ENCODE measurements at regions not wholly inside any gene's neighbourhood (a gene's known extent, or its start where the extent isn't known, plus 50 kb on each side); places are given as distances from the start of the nearest gene placed in this dataset.

DNA sequence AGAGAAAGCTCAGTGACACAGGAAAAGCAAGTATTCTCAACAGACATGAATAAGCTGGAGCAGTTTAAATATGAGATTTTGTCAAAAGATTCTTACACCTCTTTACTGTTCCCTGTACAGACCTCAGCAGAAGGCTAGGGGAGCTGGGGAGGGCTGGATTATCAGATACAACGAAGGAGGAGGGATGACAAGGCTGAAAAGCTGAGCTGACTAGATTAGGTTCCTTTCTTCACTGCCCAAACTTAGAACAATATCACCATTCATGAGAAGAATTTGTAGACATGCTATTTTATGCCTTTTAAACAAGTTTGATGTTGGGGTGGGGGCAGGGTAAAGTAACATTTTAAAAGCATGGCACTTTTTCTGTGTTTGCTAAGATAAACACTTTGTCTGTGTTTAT, 611.1 kb downstream of the AACS start:
- in situ Hi-C loops (cut with MboI; ENCODE audit: low sequenced_read_pairs, unreplicated experiment): no loop called here
- DNase-seq (ENCODE audit: low spot score): no peak
- TF ChIP-seq, protein P1, sequence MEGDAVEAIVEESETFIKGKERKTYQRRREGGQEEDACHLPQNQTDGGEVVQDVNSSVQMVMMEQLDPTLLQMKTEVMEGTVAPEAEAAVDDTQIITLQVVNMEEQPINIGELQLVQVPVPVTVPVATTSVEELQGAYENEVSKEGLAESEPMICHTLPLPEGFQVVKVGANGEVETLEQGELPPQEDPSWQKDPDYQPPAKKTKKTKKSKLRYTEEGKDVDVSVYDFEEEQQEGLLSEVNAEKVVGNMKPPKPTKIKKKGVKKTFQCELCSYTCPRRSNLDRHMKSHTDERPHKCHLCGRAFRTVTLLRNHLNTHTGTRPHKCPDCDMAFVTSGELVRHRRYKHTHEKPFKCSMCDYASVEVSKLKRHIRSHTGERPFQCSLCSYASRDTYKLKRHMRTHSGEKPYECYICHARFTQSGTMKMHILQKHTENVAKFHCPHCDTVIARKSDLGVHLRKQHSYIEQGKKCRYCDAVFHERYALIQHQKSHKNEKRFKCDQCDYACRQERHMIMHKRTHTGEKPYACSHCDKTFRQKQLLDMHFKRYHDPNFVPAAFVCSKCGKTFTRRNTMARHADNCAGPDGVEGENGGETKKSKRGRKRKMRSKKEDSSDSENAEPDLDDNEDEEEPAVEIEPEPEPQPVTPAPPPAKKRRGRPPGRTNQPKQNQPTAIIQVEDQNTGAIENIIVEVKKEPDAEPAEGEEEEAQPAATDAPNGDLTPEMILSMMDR (IDR thresholded peaks at IDR 0.05; ENCODE audit: borderline replicate concordance, control extremely low read depth, extremely low read depth, insufficient read depth, missing control alignments): no peak

DNA sequence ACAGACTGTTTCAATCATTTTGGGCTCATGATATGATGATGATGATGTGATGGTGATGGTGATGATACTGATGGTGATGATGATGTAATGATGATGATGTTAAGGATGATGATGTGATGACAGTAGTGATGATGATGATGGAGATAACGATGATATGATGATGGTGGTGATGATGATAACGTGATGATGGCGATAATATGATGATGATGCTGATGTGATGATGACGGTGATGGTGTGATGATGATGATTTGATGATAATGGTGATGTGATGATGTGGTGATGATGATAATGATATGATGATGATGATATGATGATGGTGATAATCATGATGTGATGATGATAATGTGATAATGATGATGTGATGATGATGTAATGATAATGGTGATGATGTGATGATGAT, 612.6 kb downstream of the AACS start:
- DNase-seq (ENCODE audit: low spot score): no peak
- TF ChIP-seq, protein P1 (IDR thresholded peaks at IDR 0.05; ENCODE audit: borderline replicate concordance, control extremely low read depth, extremely low read depth, insufficient read depth, missing control alignments): no peak
- in situ Hi-C loops (cut with MboI; ENCODE audit: low sequenced_read_pairs, unreplicated experiment): no loop called here

DNA sequence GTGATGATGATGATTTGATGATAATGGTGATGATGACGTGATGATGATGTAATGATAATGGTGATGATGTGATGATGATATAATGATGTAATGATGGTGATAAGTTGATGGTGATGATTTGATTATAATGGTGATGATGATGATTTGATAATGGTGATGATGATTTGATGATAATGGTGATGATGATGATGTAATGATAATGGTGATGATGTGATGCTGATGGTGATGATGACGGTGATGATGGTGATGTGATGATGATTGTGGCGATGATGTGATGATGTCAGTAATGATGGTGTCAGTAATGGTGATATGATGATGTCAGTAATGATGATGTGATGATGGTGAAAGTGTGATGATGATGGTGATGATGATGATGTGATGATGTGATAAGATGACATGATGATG, 613.4 kb downstream of the AACS start:
- TF ChIP-seq, protein P1 (IDR thresholded peaks at IDR 0.05; ENCODE audit: borderline replicate concordance, control extremely low read depth, extremely low read depth, insufficient read depth, missing control alignments): no peak
- DNase-seq (ENCODE audit: low spot score): no peak
- in situ Hi-C loops (cut with MboI; ENCODE audit: low sequenced_read_pairs, unreplicated experiment): no loop called here

DNA sequence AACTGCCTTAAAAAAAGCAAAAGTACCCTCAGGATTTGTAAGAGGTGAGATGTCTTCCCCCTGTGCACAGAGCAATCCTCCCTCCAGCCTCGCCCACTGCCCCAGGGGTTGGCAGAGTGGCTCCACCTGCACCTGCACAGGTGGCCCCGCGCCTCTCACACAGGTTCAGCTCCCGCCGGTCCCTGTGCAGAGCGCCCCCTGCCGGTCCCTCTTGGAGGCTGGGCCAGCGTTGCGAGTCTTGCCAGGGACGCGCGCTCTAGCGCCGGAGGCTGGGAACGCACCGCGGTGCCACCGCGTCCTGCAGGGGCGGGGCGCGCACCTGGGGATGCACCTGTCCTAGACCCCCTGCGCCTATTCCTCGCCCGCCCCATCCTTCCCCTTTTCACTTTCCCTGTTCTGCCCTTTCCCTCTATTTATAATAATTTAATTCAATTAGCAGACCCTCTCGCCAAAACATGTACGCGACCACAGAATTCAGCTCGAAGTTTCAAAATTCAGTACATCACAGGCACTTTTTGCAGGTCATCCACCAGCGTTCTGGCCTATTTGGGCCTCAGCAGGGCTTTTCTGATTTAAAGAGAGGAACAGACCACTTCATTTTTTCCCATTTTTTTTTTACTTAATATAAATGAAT, 618.6 kb downstream of the AACS start:
- DNase-seq (ENCODE audit: low spot score): peak; percentile 75
- TF ChIP-seq, protein P1 (IDR thresholded peaks at IDR 0.05; ENCODE audit: borderline replicate concordance, control extremely low read depth, extremely low read depth, insufficient read depth, missing control alignments): peak; percentile 58
- in situ Hi-C loops (cut with MboI; ENCODE audit: low sequenced_read_pairs, unreplicated experiment): no loop called here

DNA sequence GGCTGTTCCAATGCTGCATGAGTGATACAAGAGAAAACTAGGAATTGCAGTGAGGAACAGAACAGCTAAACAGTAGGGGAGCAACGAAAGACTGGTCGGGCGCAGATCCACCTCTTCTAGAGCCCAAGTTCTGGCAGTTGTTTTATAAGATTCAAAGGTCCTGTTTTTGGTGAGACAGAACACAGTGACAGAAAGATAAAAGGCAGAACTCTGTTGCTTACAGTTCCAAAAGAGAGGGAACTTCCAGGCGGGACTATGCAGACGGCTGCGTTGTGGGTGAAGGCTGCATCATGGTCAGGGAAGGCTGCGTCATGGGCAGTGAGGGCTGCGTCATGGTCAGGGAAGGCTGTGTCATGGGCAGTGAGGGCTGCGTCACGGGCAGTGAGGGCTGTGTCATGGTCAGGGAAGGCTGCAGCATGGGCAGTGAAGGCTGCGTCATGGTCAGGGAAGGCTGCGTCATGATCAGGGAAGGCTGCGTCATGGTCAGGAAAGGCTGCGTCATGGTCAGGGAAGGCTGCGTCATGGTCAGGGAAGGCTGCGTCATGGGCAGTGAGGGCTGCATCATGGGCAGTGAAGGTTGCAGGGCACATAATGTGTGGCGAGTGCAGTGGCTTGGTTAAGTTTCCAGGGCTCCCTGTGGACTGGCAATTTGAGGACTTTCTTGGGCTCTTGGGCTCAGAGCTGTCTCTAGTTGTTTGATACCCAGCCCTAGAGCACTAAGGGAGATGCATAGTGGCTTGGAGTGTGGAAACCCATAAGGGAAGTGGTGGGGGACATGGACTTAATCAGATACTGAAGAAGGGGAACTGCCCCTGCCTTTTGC, 619.9 kb downstream of the AACS start:
- no peak for DNase-seq (ENCODE audit: low spot score)
- TF ChIP-seq, protein P1 (IDR thresholded peaks at IDR 0.05; ENCODE audit: borderline replicate concordance, control extremely low read depth, extremely low read depth, insufficient read depth, missing control alignments): no peak
- in situ Hi-C loops (cut with MboI; ENCODE audit: low sequenced_read_pairs, unreplicated experiment): no loop called here

DNA sequence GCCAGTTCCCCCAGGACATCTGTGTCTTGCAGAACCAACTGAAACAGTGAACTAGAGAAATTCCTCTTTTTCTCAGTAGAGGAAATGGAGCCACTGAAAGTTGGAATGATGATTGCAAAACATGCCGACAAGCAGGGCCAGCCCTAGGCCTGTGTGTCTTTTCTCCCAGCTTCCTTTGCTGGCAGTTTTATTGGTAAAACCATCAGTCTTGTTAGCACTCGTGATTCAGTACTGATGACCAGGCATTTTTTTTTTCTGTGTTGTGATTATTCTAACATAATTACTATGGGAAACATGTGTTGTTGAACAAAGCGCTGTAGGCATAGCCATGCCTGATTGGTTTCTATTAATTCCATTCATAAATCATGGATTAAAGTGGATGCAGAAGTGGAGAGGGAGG, 620.7 kb downstream of the AACS start:
- DNase-seq (ENCODE audit: low spot score): no peak
- TF ChIP-seq, protein P1 (IDR thresholded peaks at IDR 0.05; ENCODE audit: borderline replicate concordance, control extremely low read depth, extremely low read depth, insufficient read depth, missing control alignments): no peak
- in situ Hi-C loops (cut with MboI; ENCODE audit: low sequenced_read_pairs, unreplicated experiment): no loop called here

Measured in GM13976 (cell line).